ENCODE measurements at regions not wholly inside any gene's neighbourhood (a gene's known extent, or its start where the extent isn't known, plus 50 kb on each side); places are given as distances from the start of the nearest gene placed in this dataset.
"Not testable (repeated sequence)": the region's sequence is repeated elsewhere in the genome, so short reads cannot be mapped to it uniquely, and the experiment has no call there.

- peak; percentile 89 for ATAC-seq
- RAD21 ChIA-PET (ENCODE audit: low non-redundant PET in 1 of 2, low total read pairs in 2 of 2, uncharacterized antibody in 2 of 2, unreplicated experiment in 2 of 2); H3K27me3 ChIP-seq (ENCODE audit: insufficient read depth, low read length); H3K27ac ChIP-seq (ENCODE audit: low read depth, low read length); H3K79me2 ChIP-seq (ENCODE audit: insufficient read depth, low read length); H3K4me1 ChIP-seq (ENCODE audit: control insufficient read depth in 1 of 2, insufficient read depth in 2 of 2, low read length in 2 of 2); intact Hi-C loops (cut with micrococcal nuclease); BruUV-seq (replicated peaks); H3K9ac ChIP-seq (ENCODE audit: low read length); POLR2A ChIA-PET; H3K9me2 ChIP-seq (ENCODE audit: insufficient read depth); DNase-seq (ENCODE audit: low read depth, low spot score); H3K36me3 ChIP-seq (ENCODE audit: control insufficient read depth in 1 of 2, insufficient read depth in 2 of 2, low read length in 2 of 2); CTCF ChIA-PET; H3K9me3 ChIP-seq (ENCODE audit: control insufficient read depth in 1 of 2, insufficient read depth in 1 of 2, low read depth in 1 of 2, low read length in 2 of 2); H3K4me3 ChIP-seq (replicated peaks in 1 of 2; ENCODE audit: low read depth in 1 of 2, low read length in 2 of 2); H2AFZ ChIP-seq (ENCODE audit: low read depth, low read length, poor library complexity, severe bottlenecking); H4K20me1 ChIP-seq (ENCODE audit: insufficient read depth): not testable (repeated sequence)
- peak overlapping the region; percentile 44 for H3K4me2 ChIP-seq (ENCODE audit: low read length)
- TF ChIP-seq JUND (IDR thresholded peaks at IDR 0.05) (peak; percentile 27; the same call in 1 of the 2 replicates), FOSL1 (IDR thresholded peaks at IDR 0.05; ENCODE audit: low read depth) (peak; percentile 48; the same call in 1 of the 2 replicates)
These were observed 78.2 kb upstream of the PLGLB2 start for GRCh38 chr2:87669633-87670231.

DNA sequence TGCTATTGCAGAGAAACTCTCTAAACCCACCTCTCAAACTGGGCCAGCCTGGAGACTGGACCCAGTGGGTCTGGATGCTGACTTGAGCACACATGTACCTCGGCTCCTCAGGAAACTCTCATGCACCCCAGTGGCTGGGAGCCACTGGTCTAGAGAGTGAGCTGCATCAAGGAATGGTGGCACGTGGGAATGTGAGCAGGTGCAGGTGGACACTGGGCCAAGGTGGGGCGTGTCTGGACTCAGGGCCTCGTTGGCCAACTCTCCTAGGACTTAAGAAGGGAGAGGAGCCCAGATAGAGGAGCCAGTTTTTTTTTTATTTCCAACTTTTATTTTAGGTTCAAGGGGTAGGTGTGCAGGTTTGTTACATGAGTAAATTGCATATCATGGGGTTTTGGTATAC, 75.5 kb upstream of the PLGLB2 start:
- H3K79me2 ChIP-seq (ENCODE audit: insufficient read depth, low read length); ATAC-seq; H3K9me3 ChIP-seq (ENCODE audit: control insufficient read depth in 1 of 2, insufficient read depth in 1 of 2, low read depth in 1 of 2, low read length in 2 of 2); H3K27ac ChIP-seq (ENCODE audit: low read depth, low read length); H3K9ac ChIP-seq (ENCODE audit: low read length); H2AFZ ChIP-seq (ENCODE audit: low read depth, low read length, poor library complexity, severe bottlenecking); H3K4me3 ChIP-seq (replicated peaks in 1 of 2; ENCODE audit: low read depth in 1 of 2, low read length in 2 of 2); intact Hi-C loops (cut with micrococcal nuclease); H3K9me2 ChIP-seq (ENCODE audit: insufficient read depth); POLR2A ChIA-PET; H4K20me1 ChIP-seq (ENCODE audit: insufficient read depth); BruUV-seq (replicated peaks); H3K4me1 ChIP-seq (ENCODE audit: control insufficient read depth in 1 of 2, insufficient read depth in 2 of 2, low read length in 2 of 2); H3K4me2 ChIP-seq (ENCODE audit: low read length); H3K27me3 ChIP-seq (ENCODE audit: insufficient read depth, low read length); RAD21 ChIA-PET (ENCODE audit: low non-redundant PET in 1 of 2, low total read pairs in 2 of 2, uncharacterized antibody in 2 of 2, unreplicated experiment in 2 of 2); H3K36me3 ChIP-seq (ENCODE audit: control insufficient read depth in 1 of 2, insufficient read depth in 2 of 2, low read length in 2 of 2); CTCF ChIA-PET; DNase-seq (ENCODE audit: low read depth, low spot score): not testable (repeated sequence)

DNA sequence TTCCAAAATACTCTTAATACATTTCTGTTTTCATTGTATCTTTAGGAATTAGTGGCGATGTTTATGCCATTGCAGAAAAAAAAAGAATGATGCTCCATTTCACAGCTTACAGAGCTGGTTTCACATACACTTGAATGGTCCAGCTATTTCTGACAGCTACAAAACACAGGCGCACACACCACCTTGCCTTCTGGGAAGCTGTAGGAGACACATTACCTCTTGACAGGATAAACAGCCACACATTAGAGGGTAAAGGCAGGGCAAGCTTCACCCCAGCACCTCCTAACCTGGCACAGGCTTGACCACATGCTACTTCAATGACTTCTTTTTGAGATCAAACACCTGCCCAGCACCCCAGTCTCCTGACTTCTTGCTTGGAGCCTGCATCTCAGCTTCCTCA, 73.2 kb upstream of the PLGLB2 start:
- H3K36me3 ChIP-seq (ENCODE audit: control insufficient read depth in 1 of 2, insufficient read depth in 2 of 2, low read length in 2 of 2); POLR2A ChIA-PET; H3K79me2 ChIP-seq (ENCODE audit: insufficient read depth, low read length); ATAC-seq; RAD21 ChIA-PET (ENCODE audit: low non-redundant PET in 1 of 2, low total read pairs in 2 of 2, uncharacterized antibody in 2 of 2, unreplicated experiment in 2 of 2); intact Hi-C loops (cut with micrococcal nuclease); H2AFZ ChIP-seq (ENCODE audit: low read depth, low read length, poor library complexity, severe bottlenecking); CTCF ChIA-PET; H3K27me3 ChIP-seq (ENCODE audit: insufficient read depth, low read length); BruUV-seq (replicated peaks); H4K20me1 ChIP-seq (ENCODE audit: insufficient read depth); H3K9ac ChIP-seq (ENCODE audit: low read length); H3K4me2 ChIP-seq (ENCODE audit: low read length); H3K27ac ChIP-seq (ENCODE audit: low read depth, low read length); DNase-seq (ENCODE audit: low read depth, low spot score); H3K9me3 ChIP-seq (ENCODE audit: control insufficient read depth in 1 of 2, insufficient read depth in 1 of 2, low read depth in 1 of 2, low read length in 2 of 2); H3K9me2 ChIP-seq (ENCODE audit: insufficient read depth); H3K4me3 ChIP-seq (replicated peaks in 1 of 2; ENCODE audit: low read depth in 1 of 2, low read length in 2 of 2): not testable (repeated sequence)
- peaks cover 0 to 12% of the 10 kb centered on the region in 2 experiments; a peak in 1 of 4 replicates for H3K4me1 ChIP-seq (ENCODE audit: control insufficient read depth in 1 of 2, insufficient read depth in 2 of 2, low read length in 2 of 2)

DNA sequence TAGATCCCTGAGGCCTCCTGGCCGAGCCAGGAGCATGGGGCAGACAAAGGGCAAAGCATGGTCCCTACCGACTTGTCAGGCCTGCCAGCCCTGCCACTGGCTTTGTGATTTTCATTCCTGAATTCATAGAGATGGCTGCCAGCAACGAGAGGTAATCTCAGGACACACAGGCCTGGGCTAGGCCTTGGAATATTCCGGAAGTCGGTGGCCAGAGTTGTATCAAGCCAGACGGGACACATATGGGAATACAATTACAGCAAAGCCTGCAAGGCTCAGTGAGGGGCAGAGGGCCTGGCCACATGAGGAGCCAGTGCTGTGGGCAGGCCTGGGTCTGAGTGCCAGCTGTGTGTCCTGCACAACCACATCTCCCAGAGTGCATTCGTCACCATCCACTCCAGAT, 72.4 kb upstream of the PLGLB2 start:
- POLR2A ChIA-PET; CTCF ChIA-PET; H3K4me1 ChIP-seq (ENCODE audit: control insufficient read depth in 1 of 2, insufficient read depth in 2 of 2, low read length in 2 of 2); H3K4me2 ChIP-seq (ENCODE audit: low read length); intact Hi-C loops (cut with micrococcal nuclease); H3K27me3 ChIP-seq (ENCODE audit: insufficient read depth, low read length); H3K9me2 ChIP-seq (ENCODE audit: insufficient read depth); H3K9me3 ChIP-seq (ENCODE audit: control insufficient read depth in 1 of 2, insufficient read depth in 1 of 2, low read depth in 1 of 2, low read length in 2 of 2); H3K9ac ChIP-seq (ENCODE audit: low read length); H3K27ac ChIP-seq (ENCODE audit: low read depth, low read length); RAD21 ChIA-PET (ENCODE audit: low non-redundant PET in 1 of 2, low total read pairs in 2 of 2, uncharacterized antibody in 2 of 2, unreplicated experiment in 2 of 2); DNase-seq (ENCODE audit: low read depth, low spot score); H4K20me1 ChIP-seq (ENCODE audit: insufficient read depth); H3K4me3 ChIP-seq (replicated peaks in 1 of 2; ENCODE audit: low read depth in 1 of 2, low read length in 2 of 2); H3K36me3 ChIP-seq (ENCODE audit: control insufficient read depth in 1 of 2, insufficient read depth in 2 of 2, low read length in 2 of 2); H3K79me2 ChIP-seq (ENCODE audit: insufficient read depth, low read length); H2AFZ ChIP-seq (ENCODE audit: low read depth, low read length, poor library complexity, severe bottlenecking); BruUV-seq (replicated peaks); ATAC-seq: not testable (repeated sequence)
